Lower leg skin (tissue), 4 donors: ENCODE measurements at regions not wholly inside any gene's neighbourhood (a gene's known extent, or its start where the extent isn't known, plus 50 kb on each side); places are given as distances from the start of the nearest gene placed in this dataset.

Experiments used
- DNase-seq, 2 donors: peaks; one replicate each; pipeline ENCODE4 v3.0.0-alpha.2; 2019; ENCODE audit warnings: low spot score in 2 of 2
- H3K4me3 ChIP-seq: fragments of 200-600 bp; sonication (generic); 2 replicates; pipeline ENCODE4 v1.5.1; 2017; ENCODE audit warnings: mild to moderate bottlenecking, low read depth; ENCODE audit not compliant: poor library complexity, severe bottlenecking
- POLR2A ChIP-seq, 2 donors: fragments of 450-650 bp; IDR thresholded peaks; one replicate each; pipeline ENCODE4 v1.6.1; 2016 to 2017; ENCODE audit warnings: antibody characterized with exemption in 2 of 2, mild to moderate bottlenecking in 1 of 2, moderate library complexity in 1 of 2
- WGBS, 2 donors: methylation state at CpG; one replicate each; pipeline ENCODE4 v1.1.5; 2018; 5-methylcytosine and 5-hydroxymethylcytosine counted together
- intact Hi-C: fragments of 100-400 bp; cut with DNase I; formaldehyde crosslinking; loops from one replicate; pipeline ENCODE4 v1.15.0; 2023; ENCODE audit warnings: low total_unique reads
- TF ChIP-seq, protein P1 (sequence below), 3 donors: fragments of 450-650 bp; IDR thresholded peaks; one replicate each; pipeline ENCODE4 v1.5.1; 2016; ENCODE audit warnings: antibody characterized with exemption in 3 of 3, mild to moderate bottlenecking in 3 of 3, moderate library complexity in 2 of 3

DNA sequence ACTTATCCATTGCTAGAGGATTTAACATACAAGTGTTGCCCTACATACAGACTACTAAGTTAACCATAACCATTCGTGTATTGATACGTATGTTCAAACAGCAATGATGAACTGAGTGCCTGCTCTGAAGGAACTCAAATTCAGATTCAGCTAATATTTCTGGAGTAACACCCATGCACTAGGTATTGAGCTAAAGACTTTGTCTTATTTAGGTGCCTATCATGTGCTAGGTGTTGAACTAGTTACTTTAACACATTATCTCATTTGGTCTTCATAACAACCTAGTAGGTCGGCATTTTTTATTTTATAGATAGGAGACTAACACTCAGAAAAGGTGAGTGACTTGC, 160.0 kb downstream of the LTN1 start:
- TF ChIP-seq, protein P1, sequence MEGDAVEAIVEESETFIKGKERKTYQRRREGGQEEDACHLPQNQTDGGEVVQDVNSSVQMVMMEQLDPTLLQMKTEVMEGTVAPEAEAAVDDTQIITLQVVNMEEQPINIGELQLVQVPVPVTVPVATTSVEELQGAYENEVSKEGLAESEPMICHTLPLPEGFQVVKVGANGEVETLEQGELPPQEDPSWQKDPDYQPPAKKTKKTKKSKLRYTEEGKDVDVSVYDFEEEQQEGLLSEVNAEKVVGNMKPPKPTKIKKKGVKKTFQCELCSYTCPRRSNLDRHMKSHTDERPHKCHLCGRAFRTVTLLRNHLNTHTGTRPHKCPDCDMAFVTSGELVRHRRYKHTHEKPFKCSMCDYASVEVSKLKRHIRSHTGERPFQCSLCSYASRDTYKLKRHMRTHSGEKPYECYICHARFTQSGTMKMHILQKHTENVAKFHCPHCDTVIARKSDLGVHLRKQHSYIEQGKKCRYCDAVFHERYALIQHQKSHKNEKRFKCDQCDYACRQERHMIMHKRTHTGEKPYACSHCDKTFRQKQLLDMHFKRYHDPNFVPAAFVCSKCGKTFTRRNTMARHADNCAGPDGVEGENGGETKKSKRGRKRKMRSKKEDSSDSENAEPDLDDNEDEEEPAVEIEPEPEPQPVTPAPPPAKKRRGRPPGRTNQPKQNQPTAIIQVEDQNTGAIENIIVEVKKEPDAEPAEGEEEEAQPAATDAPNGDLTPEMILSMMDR (IDR thresholded peaks at IDR 0.05) = no peak
- TF ChIP-seq POLR2A (IDR thresholded peaks at IDR 0.05) = no peak
- H3K4me3 ChIP-seq = no peak overlapping the region
- no peak for DNase-seq
- intact Hi-C loops = no loop called here
- 92% methylated on average over 3 of the region's 3 CpGs for WGBS, 2 donors

DNA sequence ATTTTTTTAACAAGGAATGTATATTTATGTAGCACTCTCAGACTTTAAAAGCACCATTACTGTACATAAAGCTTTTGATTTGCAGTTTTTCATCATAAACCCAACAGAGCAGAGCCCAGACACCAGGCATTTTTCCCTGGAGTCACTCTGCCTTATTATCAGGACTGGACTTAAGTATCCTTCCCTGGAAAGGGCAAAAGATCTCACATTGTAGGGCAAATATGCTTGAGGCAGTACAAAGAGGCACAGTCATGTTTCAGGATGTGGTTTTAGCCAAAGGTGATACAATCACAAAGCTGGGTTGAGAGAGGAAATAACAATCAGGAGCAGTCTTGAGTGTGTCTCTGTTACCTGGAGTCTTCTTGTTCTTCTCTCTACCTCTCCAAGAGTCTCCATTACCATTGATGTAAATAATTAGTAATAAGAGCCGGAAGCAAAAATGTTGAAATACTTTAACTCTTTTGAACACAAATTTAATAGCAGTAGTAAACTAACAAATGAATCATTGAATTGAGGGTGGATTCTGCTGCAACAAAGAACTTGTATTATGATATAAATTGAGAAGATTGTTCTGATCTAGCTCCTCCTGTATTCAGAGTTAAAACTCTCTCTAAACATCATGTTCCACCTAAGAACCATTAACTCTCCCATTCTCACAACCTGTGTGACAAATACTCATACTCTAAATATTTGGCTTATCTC, 160.5 kb downstream of the LTN1 start:
- no peak for DNase-seq
- no peak for TF ChIP-seq POLR2A (IDR thresholded peaks at IDR 0.05)
- TF ChIP-seq, protein P1 (IDR thresholded peaks at IDR 0.05) = no peak
- H3K4me3 ChIP-seq = no peak overlapping the region
- WGBS, 2 donors = 58 to 59% methylated on average over 1 of the region's 1 CpG
- intact Hi-C loops = no loop called here

DNA sequence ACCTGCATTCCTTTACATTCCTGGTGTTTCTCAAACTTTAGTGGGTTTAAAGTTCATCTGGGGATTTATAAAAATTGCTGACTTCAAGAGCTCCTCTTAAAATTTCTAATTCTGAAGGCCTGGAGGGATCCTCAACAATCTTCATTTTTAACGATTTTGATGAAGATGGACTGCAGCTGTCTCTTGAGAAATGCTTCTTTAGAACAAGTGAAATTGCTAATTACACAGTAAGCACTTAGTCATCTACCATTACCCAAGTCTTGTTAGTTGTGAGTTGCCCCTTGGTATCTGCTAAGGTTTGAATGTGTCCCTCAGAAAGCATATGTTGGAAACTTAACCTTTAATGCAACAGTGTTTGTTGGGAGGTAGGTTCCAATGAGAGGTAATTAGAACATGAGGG, 163.7 kb downstream of the LTN1 start:
- H3K4me3 ChIP-seq = no peak overlapping the region
- TF ChIP-seq, protein P1 (IDR thresholded peaks at IDR 0.05) = no peak
- no peak for TF ChIP-seq POLR2A (IDR thresholded peaks at IDR 0.05)
- WGBS, 2 donors = 77 to 82% methylated on average over 1 of the region's 1 CpG
- intact Hi-C loops = no loop called here
- no peak for DNase-seq

DNA sequence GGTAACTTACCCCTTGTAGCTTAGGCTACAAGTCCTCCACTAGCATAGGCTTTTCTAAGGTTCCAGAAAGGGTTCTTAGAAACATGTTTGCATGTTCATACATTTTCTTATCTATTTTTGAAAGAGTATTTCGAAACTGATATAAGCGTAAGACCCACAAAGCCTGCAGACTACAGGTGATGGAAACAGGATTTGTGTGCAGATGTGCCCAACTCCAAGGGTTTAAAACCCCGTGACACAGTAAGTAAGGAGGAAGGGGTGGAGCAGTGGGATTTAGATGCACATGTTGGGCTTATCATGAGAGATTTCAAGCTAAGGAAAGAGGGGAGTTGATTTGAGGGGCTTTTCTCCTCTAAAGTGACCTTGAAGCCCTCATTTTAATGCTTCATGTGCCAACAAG, 164.7 kb downstream of the LTN1 start:
- intact Hi-C loops = no loop called here

DNA sequence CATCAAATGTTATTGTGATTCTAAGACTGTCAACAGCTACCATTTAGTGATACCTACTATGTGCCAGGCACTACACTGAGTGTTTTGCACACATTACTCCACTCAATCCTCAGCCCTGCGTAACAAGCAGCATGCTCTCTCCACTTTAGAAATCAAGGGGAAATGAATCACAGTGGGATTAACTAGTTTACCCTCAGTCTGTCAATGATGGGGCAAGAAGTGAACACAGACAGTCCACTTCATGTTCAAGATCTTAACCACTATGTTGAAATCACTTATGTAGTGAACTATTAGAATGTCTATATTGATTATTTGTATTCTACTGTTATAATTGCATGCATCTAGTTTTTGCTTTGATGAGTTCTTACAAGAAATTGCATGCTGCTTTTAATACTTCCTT, 165.3 kb downstream of the LTN1 start:
- TF ChIP-seq, protein P1 (IDR thresholded peaks at IDR 0.05) = no peak
- no peak for TF ChIP-seq POLR2A (IDR thresholded peaks at IDR 0.05)
- 88 to 94% methylated on average over 1 of the region's 1 CpG for WGBS, 2 donors
- no peak overlapping the region for H3K4me3 ChIP-seq
- intact Hi-C loops = no loop called here
- no peak for DNase-seq

More for the DNA sequence above, 164.7 kb downstream of the LTN1 start:
- WGBS, 2 donors = 82 to 89% methylated on average over 3 of the region's 3 CpGs
- no peak overlapping the region for H3K4me3 ChIP-seq
- TF ChIP-seq, protein P1 (IDR thresholded peaks at IDR 0.05) = no peak
- TF ChIP-seq POLR2A (IDR thresholded peaks at IDR 0.05) = no peak
- DNase-seq = no peak

DNA sequence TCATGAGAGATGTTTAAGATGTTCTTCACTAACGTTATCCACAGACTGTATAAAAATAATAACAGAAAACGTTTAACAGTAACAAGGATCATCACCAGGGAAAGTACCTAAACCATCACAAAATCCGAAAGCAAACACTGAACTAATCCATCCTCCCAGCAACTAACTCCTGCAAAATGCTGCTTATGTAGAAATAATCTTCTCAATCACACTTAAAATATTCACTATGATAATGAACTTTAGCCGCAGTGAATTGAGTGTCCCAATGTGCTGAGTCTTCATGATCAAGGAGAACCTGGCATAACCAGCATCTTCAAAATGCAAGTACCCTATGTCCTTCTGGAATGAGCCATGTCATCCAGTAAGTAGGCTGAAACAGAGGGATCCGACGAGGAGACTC, 166.1 kb downstream of the LTN1 start:
- DNase-seq = no peak
- intact Hi-C loops = no loop called here
- no peak overlapping the region for H3K4me3 ChIP-seq
- TF ChIP-seq, protein P1 (IDR thresholded peaks at IDR 0.05) = no peak
- no peak for TF ChIP-seq POLR2A (IDR thresholded peaks at IDR 0.05)
- 91 to 93% methylated on average over 6 of the region's 6 CpGs for WGBS, 2 donors
